ENCODE measurements at regions not wholly inside any gene's neighbourhood (a gene's known extent, or its start where the extent isn't known, plus 50 kb on each side); places are given as distances from the start of the nearest gene placed in this dataset.

DNA sequence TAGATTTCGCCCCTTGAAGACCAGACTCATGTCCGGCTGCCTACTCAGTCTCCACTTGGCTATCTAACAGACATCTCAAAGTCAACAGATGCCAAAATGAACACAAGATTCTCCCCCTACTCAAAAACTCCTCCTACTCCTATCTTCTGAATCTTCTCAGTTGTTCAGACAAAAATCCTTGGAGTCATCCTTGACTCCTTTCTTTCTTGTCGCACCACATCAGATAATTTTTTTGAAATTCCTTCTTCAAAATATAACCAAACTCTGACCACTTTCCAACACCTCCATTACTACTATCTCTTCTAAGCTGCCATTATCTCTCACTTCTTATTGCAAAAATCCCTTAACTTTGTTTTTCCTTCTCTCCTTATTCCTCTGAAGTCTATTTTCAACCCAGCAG lies 141.9 kb upstream of the SLC7A14 start:
- TF ChIP-seq, protein P1, sequence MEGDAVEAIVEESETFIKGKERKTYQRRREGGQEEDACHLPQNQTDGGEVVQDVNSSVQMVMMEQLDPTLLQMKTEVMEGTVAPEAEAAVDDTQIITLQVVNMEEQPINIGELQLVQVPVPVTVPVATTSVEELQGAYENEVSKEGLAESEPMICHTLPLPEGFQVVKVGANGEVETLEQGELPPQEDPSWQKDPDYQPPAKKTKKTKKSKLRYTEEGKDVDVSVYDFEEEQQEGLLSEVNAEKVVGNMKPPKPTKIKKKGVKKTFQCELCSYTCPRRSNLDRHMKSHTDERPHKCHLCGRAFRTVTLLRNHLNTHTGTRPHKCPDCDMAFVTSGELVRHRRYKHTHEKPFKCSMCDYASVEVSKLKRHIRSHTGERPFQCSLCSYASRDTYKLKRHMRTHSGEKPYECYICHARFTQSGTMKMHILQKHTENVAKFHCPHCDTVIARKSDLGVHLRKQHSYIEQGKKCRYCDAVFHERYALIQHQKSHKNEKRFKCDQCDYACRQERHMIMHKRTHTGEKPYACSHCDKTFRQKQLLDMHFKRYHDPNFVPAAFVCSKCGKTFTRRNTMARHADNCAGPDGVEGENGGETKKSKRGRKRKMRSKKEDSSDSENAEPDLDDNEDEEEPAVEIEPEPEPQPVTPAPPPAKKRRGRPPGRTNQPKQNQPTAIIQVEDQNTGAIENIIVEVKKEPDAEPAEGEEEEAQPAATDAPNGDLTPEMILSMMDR (IDR thresholded peaks at IDR 0.05) = no peak

DNA sequence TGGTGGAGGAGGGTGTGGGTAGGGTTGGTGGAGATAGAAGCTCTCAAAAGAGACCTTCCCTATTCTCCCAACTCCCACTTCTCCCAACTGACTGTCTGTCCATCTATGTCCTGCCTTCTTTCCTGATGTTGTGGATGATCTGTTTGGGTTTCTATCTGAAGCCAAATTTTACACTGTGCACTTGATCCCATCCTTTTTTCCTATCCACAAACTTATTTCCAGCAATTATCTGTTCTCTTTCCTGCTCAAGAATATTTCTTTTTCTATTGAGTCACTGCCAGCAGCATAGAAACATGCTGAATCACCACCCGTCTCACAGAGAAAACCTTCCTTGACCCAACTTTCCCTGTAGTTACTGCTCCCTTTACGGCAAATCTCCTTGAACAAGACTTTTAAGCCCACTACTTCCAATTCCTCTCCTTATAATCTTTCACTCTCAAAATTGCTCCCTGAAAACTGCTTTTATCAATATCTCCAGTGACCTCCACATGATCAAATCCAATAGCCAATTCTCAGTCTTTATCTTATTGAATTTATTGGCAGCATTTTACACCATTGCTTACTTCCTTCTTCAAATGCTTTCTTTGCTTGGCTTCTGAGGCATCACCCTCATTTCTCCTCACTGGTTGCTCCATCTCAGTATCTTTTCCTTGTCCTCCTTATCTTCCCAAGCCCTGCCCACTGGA lies 141.2 kb upstream of the SLC7A14 start:
- Histone ChIP-seq H3K4me1 (ENCODE audit: low read depth) (no peaks in the 10 kb centered on the region), H3K4me3 (no peak overlapping the region), H3K36me3 (ENCODE audit: low read depth) (no peaks in the 10 kb centered on the region), H3K9me3 (no peaks in the 10 kb centered on the region)
- TF ChIP-seq, protein P1 (IDR thresholded peaks at IDR 0.05) = no peak
- intact Hi-C loops (cut with DNase I, micrococcal nuclease) = no loop called here
- DNase-seq (no peak), ATAC-seq (no peak)

More for the DNA sequence above, 141.9 kb upstream of the SLC7A14 start:
- H3K9me3 ChIP-seq = no peaks in the 10 kb centered on the region
- H3K4me1 ChIP-seq (ENCODE audit: low read depth) = no peaks in the 10 kb centered on the region
- H3K36me3 ChIP-seq (ENCODE audit: low read depth) = no peaks in the 10 kb centered on the region
- intact Hi-C loops (cut with DNase I, micrococcal nuclease) = no loop called here
- DNase-seq (no peak), ATAC-seq (no peak)
- H3K4me3 ChIP-seq = no peak overlapping the region

DNA sequence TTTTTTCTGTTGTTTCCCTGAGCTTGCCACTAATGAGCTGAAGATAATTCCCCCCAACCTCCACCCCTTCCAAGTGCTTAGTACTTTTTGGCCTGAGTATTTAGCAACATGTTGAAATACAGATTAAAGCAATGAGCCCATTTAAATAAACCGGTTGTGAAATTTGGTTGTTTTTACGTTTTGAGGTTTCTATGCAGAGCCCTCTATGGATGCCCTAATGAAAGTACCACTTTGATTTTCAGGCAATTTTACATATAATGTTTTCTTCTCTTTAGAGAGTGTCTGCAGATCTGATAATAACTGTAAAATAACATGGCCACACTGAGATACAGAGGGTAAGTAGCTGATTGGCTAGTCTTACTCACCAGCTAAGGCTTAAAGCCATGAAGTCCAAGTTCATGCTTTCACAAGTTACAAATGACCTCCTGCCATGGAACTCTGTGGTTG lies 139.4 kb upstream of the SLC7A14 start:
- no peak overlapping the region for H3K4me3 ChIP-seq
- TF ChIP-seq, protein P1 (IDR thresholded peaks at IDR 0.05) = no peak
- ATAC-seq = no peak
- H3K36me3 ChIP-seq (ENCODE audit: low read depth) = no peaks in the 10 kb centered on the region
- intact Hi-C loops (cut with DNase I, micrococcal nuclease) = no loop called here
- no peak for DNase-seq
- no peaks in the 10 kb centered on the region for H3K4me1 ChIP-seq (ENCODE audit: low read depth)
- H3K9me3 ChIP-seq = no peaks in the 10 kb centered on the region

DNA sequence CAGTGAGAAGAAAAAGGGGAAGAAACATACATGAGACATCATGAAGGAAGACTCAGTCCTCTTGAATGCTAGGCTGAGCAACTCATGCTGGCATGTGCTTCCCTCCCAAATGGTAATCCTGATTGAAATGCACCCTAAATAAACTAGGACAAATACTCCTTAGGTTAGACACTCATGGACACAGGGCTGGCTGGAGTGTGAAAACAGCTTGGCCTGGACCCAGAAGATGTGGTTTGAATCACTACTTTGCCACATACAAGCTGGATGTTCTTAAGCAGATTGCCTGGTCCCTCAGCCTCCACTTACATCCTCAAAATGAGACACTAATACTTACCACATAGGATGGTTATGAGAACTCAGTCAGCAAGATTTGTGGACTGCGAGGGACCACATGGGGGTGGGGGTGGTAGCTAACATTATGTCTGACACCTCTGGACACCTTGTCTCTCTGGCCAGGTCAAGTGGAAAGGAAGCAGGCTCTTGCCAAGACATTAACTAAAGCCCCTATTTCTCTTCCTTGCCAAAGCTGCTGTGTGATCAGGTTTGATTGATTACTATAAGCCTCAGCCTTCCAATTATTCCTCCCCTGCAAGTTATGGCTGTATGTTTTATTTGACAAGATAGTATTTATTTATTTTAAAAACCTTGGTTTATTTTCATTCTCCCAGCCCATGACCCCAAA lies 138.9 kb upstream of the SLC7A14 start:
- DNase-seq (peak in 1 of 3 donors; percentile 5), ATAC-seq (peak; percentile 8)
- intact Hi-C loops (cut with DNase I, micrococcal nuclease) = no loop called here
- Histone ChIP-seq H3K36me3 (ENCODE audit: low read depth) (no peaks in the 10 kb centered on the region), H3K4me1 (ENCODE audit: low read depth) (no peaks in the 10 kb centered on the region), H3K9me3 (no peaks in the 10 kb centered on the region), H3K4me3 (no peak overlapping the region)
- TF ChIP-seq, protein P1 (IDR thresholded peaks at IDR 0.05) = no peak

DNA sequence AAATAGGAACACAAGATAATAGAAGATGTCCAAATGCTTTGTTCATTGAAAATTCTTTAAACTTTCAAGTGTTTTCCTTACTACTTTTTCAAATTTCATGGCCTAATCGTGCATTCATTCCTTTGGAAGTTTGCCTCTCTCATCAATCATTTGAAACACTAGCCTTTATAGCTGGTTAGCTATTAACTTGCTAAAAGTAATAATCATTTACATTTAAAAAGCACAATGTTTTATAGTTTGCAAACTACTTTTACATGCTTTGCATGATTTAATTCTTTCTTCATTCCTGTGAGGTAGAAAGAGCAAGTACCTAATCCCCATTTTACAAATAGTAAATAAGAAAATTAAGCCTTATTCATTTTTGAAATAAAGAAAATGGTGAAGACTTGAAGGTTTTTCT lies 137.4 kb upstream of the SLC7A14 start:
- ATAC-seq (no peak), DNase-seq (no peak)
- TF ChIP-seq, protein P1 (IDR thresholded peaks at IDR 0.05) = no peak
- no peak overlapping the region for H3K4me3 ChIP-seq
- no peaks in the 10 kb centered on the region for H3K36me3 ChIP-seq (ENCODE audit: low read depth)
- no peaks in the 10 kb centered on the region for H3K4me1 ChIP-seq (ENCODE audit: low read depth)
- intact Hi-C loops (cut with DNase I, micrococcal nuclease) = no loop called here
- no peaks in the 10 kb centered on the region for H3K9me3 ChIP-seq
